Panc1 (cell line): ENCODE measurements at regions not wholly inside any gene's neighbourhood (a gene's known extent, or its start where the extent isn't known, plus 50 kb on each side); places are given as distances from the start of the nearest gene placed in this dataset.

ENCODE experiments used
- POLR2AphosphoS5 ChIP-seq: IDR thresholded peaks from 2 replicates; pipeline ENCODE4 v1.6.1; 2012; ENCODE audit warnings: mild to moderate bottlenecking, low read depth, low read length, moderate library complexity
- TF ChIP-seq, protein P1 (sequence below): fragments of 450-650 bp; IDR thresholded peaks from 2 replicates; pipeline ENCODE4 v1.5.1; 2017; ENCODE audit warnings: mild to moderate bottlenecking

DNA sequence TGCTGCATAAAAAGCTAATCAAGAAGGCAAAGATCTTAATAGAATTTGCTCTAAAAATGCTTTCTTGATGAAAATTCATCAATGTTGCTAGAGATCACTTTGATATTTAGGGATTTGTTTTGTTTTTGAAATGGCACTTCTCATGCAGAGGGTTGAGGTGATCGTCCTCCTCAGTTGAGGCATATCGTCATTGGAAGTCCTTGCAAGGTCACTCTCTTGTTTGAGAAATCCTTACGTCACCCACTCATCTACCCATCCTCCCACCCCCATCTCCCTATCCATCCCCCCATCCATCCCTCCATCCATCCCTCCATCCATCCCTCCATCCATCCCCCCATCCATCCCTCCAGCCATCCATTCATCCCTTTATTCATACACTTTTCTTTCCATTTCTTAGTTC, 133.7 kb downstream of the THNSL2 start:
- no peak for TF ChIP-seq POLR2AphosphoS5
- TF ChIP-seq, protein P1, sequence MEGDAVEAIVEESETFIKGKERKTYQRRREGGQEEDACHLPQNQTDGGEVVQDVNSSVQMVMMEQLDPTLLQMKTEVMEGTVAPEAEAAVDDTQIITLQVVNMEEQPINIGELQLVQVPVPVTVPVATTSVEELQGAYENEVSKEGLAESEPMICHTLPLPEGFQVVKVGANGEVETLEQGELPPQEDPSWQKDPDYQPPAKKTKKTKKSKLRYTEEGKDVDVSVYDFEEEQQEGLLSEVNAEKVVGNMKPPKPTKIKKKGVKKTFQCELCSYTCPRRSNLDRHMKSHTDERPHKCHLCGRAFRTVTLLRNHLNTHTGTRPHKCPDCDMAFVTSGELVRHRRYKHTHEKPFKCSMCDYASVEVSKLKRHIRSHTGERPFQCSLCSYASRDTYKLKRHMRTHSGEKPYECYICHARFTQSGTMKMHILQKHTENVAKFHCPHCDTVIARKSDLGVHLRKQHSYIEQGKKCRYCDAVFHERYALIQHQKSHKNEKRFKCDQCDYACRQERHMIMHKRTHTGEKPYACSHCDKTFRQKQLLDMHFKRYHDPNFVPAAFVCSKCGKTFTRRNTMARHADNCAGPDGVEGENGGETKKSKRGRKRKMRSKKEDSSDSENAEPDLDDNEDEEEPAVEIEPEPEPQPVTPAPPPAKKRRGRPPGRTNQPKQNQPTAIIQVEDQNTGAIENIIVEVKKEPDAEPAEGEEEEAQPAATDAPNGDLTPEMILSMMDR = no peak
